HG02759 (cell line): ENCODE measurements at regions not wholly inside any gene's neighbourhood (a gene's known extent, or its start where the extent isn't known, plus 50 kb on each side); places are given as distances from the start of the nearest gene placed in this dataset.
"Not testable (repeated sequence)": the region's sequence is repeated elsewhere in the genome, so short reads cannot be mapped to it uniquely, and the experiment has no call there.

Source experiments
- ATAC-seq: cut with Tn5 transposase; IDR thresholded peaks from one replicate; pipeline ENCODE4 v1.9.1; 2021; ENCODE audit warnings: mild to moderate bottlenecking, moderate library complexity; ENCODE audit not compliant: unreplicated experiment

GRCh38 chr9:135192686-135193085 lies 105.2 kb downstream of the OLFM1 start:
- ATAC-seq = no peak

DNA sequence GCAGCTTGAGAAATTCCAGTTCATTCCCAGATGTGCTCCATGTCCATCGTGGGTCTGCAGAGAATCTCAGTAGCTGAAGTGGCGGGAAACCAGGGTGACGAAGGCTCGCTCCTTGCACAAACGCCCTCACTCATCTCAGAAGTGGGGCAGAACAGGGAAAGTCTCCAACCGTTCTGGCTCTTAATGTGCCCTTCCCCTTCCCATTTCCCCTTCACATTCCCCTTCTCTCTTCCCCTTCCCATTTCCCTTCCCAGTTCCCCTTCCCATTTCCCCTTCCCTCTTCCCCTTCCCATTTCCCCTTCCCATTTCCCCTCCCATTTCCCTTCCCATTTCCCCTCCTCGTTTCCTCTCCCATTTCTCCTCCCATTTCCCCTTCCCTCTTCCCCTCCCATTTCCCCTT lies 108.5 kb downstream of the OLFM1 start:
- not testable (repeated sequence) for ATAC-seq

DNA sequence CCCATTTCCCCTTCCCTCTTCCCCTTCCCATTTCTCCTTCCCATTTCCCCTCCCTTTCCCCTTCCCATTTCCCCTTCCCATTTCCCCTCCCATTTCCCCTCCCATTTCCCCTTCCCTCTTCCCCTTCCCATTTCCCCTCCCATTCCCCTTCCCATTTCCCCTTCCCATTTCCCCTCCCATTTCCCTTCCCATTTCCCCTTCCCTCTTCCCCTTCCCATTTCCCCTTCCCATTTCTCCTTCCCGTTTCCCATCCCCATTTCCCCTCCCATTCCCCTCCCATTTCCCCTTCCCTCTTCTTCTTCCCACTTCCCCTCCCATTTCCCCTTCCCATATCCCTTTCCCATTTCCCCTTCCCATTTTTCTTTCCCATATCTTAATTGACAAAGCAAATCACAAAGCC lies 109.0 kb downstream of the OLFM1 start:
- no peak for ATAC-seq

GRCh38 chr9:135198144-135198543 lies 110.7 kb downstream of the OLFM1 start:
- ATAC-seq = no peak

- ATAC-seq = no peak
These were observed 111.3 kb downstream of the OLFM1 start for GRCh38 chr9:135198586-135199285.

DNA sequence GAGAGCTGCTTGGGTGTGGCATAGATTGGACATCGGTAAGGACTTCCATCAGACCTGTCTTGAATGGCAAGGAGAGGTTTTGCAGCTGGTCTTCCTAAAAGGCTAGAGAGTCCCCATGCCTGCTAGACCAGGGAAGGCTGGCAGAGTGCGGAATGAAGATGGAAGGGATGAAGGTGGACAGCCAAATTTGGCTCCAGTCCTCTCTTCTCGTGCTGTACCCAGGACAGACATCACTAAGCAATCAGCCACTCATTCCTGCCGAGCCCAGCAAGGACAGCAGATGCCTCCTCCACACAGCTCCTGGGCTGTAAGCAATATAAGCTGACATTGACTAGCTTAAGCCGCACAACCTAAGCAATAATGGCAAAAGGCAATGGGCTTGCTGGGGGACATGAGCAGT lies 112.0 kb downstream of the OLFM1 start:
- no peak for ATAC-seq

DNA sequence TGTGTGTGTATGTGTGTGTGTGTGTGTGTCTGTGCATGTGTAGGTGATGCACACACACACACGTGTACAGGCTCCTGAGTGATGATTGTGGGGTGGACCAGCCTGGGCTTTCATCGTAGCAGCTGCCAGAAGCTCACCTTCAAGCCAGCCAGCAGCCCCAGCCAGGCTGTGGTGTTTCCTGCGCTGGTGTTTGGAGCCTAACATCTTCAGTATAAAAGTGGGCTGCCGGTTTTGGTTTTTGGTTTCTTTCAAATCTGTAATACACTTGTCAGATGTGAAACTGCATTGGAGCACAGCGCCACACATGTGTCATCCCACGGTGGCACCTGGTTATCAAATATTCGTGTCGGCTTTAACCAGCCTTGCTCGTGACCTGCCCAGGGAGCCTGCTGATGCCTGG lies 114.2 kb downstream of the OLFM1 start:
- ATAC-seq = no peak

- ATAC-seq = no peak
These were observed 116.7 kb downstream of the OLFM1 start for GRCh38 chr9:135204177-135204576.

GRCh38 chr9:135209136-135209535 lies 121.7 kb downstream of the OLFM1 start:
- ATAC-seq = no peak

- no peak for ATAC-seq
These were observed 122.4 kb downstream of the OLFM1 start for GRCh38 chr9:135209852-135210251.

DNA sequence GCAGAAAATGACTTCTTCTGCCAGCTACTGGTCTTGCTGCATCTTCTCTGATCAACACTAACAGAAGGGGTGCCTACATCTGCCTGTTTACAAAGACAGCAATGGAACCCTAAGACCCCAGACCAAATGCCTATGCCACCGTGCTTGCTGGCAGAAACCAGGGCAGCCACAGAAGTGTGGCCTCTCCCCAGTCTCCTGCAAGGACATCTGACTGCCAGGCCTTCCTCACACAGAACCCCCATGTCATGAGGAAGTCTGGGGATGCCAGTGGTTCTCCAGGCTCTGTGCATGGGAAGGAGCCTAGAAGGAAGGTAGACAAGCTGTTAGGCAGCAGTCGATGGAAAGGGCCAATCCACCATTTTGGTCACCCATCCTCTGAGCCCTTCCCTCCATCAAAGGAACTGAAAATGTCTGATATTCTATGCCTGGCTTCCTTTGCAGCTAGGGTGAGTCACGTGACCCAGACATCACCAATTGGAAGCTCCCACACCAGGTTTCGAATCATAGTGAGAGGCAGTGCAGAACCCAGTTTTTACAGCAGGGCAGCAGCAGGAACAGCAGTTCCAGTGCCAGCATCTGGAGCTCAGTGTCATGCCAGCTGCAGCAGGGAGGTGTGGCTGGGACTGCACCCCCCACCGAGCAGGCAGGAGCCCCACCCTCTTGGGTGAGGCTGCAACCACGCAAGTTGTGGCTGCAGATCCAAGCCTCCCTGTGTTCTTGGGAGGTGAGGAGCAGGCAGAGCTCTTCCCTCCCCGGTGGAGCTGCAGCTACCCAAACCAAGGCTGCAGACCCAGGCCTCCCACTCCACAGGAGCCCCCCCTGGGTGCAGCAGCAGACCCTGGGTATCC lies 123.4 kb downstream of the OLFM1 start:
- no peak for ATAC-seq

DNA sequence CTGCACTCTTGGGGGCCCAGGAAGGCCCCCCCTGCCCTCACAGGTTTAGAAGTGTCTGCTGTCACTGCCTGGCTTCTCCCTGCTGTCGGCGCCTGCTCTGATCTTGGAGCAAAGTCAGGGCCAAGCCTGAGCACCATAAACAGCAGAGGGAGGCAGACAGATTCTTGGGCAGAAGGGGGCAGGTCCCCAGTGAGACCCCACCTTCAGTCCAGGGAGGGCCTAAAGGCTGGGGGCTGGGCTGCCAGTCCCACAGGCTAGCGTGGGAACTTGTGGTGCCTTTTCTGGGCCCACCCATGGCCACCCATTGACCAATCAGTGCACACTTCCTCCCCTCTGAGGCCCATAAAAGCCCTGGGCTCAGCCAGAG lies 124.0 kb downstream of the OLFM1 start:
- no peak for ATAC-seq

GRCh38 chr9:135212961-135213360 lies 125.5 kb downstream of the OLFM1 start:
- ATAC-seq = no peak

DNA sequence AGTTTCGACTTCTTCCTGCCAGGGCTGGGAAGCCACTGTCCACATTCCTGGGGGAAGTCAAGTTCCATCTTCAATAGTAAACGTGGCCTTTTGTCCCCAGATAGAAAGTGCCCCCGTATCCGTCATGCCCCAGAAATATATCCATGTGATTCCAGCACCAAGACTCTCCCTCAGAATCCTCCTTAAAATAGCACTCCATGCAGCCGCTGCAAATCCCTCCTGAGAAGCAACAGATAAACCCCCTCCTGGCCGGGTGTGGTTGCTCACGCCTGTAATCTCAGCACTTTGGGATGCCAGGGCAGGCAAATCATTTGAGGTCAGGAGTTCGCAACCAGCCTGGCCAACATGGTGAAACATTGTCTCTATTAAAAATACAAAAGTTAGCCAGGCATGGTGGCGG lies 126.1 kb downstream of the OLFM1 start:
- no peak for ATAC-seq

DNA sequence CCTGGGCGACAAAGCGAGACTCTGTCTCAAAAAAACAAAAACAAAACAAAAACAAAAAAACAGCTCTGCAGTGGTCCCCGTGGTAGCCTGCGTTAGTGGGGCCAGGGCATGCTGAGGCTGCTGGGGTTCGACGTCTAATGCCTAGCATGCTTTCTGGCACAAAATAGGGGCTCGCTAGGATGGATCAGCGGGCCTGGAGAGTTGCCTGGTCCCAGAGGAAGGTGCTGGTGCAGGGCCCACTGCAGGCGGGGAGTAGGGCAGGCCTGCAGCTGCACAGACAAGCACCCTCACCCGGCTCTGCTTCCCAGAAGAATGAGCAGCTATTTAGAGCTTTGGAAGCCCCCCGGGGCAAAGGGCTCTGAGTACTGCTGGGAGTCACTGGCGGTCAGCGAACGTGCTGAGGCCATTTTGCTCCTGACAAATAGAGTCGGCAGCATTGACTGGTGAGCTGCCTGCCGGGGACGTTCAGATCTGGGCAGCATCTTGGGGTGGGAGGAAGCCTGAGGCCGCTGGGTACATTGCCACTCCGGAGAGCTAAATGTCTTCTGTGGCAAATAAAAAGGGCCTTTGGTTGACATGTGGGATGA lies 126.7 kb downstream of the OLFM1 start:
- no peak for ATAC-seq

GRCh38 chr9:135214706-135215105 lies 127.2 kb downstream of the OLFM1 start:
- ATAC-seq = no peak

- ATAC-seq = no peak
These were observed 128.2 kb downstream of the OLFM1 start for GRCh38 chr9:135215571-135216161.

GRCh38 chr9:135216236-135216635 lies 128.8 kb downstream of the OLFM1 start:
- ATAC-seq = no peak

DNA sequence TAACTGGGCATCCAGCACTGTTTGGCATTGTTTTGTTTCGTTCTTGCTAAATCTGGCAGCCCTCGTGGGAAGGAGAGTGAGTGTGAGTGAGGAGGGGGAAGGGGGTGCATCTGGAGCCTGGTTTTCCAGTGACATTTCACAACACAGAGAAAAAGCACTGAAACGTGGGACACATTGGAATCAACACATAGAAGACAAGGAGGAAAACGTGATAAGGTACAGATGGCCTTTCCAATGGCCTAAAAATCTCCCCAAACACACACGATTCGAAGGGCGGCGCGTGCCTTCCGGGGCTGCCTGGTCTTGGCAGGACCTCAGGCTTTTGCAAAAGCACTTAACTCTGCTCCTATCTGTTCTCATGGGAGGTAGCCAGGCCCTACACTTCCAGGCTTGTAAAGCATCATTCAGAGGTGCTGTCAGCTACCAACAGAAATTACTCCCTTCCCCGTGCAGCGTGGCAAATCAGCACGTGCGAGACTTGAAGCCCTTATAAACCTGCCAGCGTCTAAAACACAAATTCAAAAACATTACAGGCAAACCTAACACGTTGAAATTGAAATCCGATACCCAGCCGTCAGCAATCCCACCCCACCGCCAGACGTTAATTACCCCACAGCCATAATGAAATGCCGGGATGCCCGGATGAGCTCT lies 129.4 kb downstream of the OLFM1 start:
- no peak for ATAC-seq

DNA sequence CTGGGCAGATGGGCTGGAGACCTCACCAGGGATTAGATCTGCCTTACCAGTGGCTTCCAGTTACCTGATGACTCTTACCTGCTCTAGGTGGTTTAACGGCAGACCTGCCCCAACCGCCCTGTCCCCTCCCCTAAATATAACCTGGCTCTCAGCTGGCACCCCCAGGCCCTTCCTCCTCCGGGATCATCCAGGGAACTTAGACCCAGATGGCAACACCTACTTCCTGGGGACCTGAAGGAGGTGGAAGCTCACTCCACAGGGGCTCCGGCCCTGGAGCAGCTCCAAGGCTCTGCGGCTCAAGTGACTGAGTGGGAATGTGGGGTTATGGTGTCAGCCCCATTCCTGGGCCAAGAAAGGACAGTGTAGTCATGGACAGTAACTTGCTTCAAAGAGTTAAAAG lies 130.4 kb downstream of the OLFM1 start:
- ATAC-seq = no peak
